ENCODE measurements at regions not wholly inside any gene's neighbourhood (a gene's known extent, or its start where the extent isn't known, plus 50 kb on each side); places are given as distances from the start of the nearest gene placed in this dataset.

DNA sequence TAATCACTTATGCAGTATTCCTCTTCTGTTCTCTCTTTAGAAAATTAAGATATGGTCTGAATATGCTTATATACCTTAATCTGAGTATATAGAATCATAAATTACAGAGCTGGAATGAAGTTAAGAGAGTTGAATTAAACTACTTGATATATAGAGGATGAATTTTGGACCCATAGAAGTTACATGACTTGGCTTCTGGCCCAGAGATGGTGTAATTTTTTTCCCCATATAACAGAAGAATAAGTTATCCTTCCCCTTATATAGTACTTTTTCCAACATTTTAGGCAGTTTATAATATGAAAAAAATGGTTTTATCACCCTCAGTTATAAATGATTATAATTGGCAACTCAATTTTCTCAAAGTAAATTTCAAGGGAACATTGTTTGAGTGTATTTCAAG is 616.3 kb downstream of the TBC1D4 start:
- DNase-seq = no peak

DNA sequence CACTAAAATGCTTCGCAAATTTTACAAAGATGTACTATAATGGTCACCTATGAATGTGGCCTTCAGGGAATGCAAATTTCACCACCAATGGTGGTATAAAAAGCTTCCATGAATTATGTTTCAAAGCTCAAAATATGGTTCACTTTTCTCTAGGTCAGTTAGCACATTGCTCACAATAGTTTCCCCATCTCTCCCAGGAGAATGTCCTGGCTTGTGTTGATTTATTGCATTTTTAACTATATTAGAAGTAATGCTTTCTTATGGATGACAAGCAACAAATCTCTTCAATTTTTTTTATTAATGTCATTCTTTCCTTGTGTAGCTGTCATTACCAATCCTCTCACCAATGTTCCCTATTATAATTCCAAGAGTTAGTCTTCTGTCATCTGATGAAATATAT is 621.2 kb downstream of the TBC1D4 start:
- DNase-seq = no peak

- DNase-seq = no peak
Observed at GRCh38 chr13:74850893-74851292, 631.1 kb downstream of the TBC1D4 start.

GRCh38 chr13:74847966-74848365 is 634.0 kb downstream of the TBC1D4 start:
- DNase-seq = no peak

DNA sequence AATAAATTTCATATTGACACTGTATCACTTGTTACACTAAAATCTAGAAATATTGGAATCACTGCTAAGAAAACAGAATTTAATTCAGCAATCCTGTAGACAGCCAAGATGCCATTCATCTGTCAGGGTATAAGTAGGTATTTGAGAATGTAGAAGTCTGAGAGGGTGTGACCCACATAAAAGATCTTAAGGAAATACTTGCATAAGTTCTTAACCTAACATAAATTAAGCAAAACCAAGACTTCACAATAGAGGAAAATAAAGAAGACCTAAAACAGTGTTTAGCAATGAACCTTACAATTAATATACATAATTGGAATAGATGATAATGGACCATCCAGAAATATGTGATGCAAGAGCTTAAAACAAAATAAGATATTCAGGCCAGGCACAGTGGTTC is 636.2 kb downstream of the TBC1D4 start:
- no peak for DNase-seq

DNA sequence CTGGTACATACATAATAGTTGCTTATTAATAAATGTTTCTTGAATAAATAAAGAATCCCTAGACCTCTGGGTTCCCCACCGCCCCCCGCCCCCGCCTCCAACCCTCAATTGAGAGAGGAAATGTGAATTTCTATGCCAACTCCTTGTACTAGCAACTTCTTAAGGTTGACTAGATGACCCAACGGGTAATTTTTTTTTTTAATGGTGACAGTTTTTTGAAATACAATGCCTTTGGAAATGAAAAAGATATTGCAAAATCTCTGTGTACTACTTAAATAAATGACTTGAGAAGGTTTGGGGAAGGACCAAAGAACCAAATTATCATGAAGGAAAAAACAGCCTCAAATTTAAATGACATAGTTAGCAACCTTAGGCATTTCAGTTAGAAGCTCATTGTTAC is 640.3 kb downstream of the TBC1D4 start:
- no peak for DNase-seq

DNA sequence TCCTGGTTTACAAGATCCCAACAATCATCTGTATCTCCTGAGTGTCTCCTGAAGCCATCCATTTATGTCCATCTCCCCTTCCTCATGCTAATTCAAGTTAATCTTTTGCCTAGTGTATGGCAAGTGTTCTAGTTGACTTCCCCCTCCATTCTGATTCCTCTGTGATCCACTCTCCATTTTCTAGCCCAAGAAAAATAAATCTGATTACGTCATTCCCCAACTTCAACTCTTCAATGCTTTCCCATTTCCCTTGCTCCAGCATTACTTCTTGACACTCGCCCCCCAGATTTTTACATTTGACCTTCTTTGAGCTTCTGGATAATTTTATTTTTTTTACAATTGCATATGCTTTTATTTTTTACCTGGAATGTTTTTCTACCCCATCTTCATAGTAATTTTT is 640.8 kb downstream of the TBC1D4 start:
- DNase-seq = no peak

GRCh38 chr13:74839656-74840055 is 642.3 kb downstream of the TBC1D4 start:
- DNase-seq = no peak

DNA sequence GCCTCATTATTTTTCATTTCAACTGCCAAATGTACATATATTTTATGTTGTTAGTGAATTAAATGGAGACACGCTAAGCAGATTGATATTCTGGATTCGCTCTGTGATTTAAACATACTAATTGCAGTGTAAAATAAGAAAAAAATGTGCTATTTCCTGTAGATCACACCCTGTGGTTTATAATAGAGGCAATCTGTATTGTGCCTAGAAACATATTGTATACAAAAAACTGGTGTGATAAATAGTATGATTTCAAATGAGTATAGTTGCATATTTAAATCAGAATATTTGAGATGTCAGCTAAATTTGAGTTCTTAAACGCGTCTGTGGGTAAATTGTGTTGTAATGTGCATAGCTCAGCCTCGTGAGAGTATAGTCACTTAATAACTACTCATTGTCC is 643.9 kb downstream of the TBC1D4 start:
- no peak for DNase-seq

- no peak for DNase-seq
Observed at GRCh38 chr13:74836628-74837027, 645.3 kb downstream of the TBC1D4 start.

DNA sequence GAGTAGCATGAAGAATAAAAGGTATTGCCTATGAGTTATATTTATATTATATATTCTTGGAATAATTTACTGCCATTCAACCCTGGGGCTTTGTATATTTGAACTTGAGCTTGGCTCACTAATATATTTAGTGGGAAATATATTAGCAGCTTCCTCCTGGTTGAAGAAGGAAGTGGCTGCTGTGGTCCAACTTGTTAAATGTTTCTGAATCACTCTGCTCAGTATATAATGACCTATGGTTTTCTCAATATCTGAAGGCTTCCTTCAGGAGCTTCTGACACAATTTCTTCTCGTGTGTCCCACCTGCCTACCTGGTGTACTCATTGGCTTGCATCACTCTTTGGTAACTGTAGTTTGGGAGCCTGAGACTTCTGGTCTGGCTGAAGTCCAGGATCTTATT is 646.4 kb downstream of the TBC1D4 start:
- no peak for DNase-seq

GRCh38 chr13:74825938-74826246 is 656.1 kb downstream of the TBC1D4 start:
- no peak for DNase-seq

- no peak for DNase-seq
Observed at GRCh38 chr13:74825152-74825937, 656.6 kb downstream of the TBC1D4 start.

- no peak for DNase-seq
Observed at GRCh38 chr13:74820809-74821208, 661.2 kb downstream of the TBC1D4 start.

GRCh38 chr13:74819549-74819948 is 662.4 kb downstream of the TBC1D4 start:
- no peak for DNase-seq

- no peak for DNase-seq
Observed at GRCh38 chr13:74816737-74817136, 665.2 kb downstream of the TBC1D4 start.

DNA sequence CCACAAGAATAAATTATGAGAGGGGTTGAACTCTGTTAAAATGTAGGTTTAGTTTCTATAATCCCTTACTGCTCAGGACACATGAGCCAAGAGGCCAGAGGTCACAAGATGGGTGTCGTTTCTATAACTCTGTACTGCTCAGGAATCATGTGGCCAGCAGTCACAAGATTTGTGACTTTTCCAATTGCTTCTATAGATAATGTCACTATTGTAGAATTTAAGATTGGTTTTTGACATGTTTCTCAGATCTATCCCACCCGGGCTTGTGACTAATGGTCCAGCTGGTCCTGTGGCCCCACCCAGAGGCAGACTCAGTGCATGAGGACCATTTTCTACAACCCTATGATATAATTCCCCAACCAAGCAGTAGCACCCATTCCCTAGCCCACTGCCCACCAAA is 662.0 kb upstream of the KLF12 start:
- DNase-seq = no peak

- DNase-seq = no peak
Observed at GRCh38 chr13:74795526-74795925, 661.3 kb upstream of the KLF12 start.

DNA sequence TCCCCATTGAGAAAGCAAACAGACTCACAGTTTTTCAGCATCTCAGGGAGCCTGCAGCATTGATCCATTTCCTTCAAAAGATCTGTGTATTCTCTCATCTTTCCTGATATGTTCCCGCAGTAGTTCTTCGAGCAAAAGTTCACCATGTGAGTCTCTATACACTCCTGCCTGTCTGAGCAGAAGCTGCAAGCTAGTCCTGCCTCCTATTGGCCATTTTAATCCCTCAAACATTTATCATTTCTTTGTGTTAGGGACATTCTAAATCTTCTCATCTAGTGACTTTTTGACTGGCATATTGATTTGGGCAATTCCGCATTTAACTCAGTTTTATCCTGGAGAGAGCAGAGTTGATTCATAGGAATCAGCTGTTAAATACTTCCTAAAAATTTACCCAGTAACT is 660.4 kb upstream of the KLF12 start:
- DNase-seq = no peak

GRCh38 chr13:74794147-74794546 is 659.9 kb upstream of the KLF12 start:
- DNase-seq = no peak

GRCh38 chr13:74784959-74785358 is 650.8 kb upstream of the KLF12 start:
- DNase-seq = no peak

GRCh38 chr13:74778946-74779345 is 644.7 kb upstream of the KLF12 start:
- DNase-seq = no peak

DNA sequence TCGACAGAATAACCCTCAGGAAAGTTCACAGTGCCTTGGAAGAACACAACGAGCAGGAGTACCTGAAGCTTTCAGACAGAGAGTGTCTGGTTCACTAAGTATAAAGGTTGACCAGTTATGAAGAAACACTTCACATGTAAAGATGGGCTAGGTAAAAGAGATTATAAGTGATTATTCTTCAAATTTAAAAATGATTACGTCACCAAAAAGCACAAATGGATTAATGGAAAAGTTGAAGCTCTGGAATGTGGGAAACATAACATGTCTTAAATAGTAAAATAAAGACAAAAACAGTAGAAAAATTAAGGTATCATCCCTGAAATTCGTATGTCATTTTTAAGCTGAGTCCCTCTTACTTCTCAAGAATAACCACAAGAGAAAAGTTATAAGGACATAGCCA is 643.9 kb upstream of the KLF12 start:
- DNase-seq = no peak

DNA sequence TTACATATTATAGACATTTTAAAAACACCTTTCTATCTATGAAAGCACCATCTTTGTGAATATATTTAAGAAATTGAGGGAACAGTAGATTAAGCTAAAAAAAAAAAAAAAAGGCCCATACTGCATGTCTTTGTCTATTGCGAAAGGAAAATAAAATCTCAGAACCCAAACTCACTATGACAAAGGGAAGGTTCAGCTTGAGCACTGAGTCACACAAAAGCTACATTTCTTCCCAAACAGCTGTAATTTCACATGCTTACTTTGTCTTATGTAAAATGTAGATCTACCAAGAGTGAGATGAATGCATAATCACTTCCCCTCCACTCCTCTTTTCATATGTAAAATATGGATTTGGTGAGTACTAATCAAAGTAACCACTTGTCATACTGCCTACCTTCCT is 640.1 kb upstream of the KLF12 start:
- DNase-seq = no peak

DNA sequence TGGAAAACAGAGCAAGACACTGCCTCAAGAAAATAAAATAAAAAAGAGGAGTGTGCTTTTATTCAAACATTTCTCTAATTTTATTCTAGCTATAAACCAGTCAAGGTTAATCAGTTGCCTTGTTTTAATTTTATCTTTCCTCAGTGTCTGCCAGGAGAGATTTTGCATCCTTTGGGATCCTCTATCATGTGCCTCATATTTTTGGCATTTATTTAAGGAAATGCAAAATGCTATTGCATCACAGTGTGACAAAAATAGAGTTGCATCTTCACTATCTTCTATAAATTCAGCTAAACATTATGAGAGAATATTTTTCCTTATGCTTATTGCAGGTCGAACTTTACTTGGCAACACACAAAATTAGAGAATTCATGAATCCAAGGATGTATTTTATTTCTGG is 639.0 kb upstream of the KLF12 start:
- DNase-seq = no peak
